Activated CD4-positive, alpha-beta T cell treated with anti-CD3 and anti-CD28 coated beads for 4 hours (primary cell): ENCODE measurements at regions not wholly inside any gene's neighbourhood (a gene's known extent, or its start where the extent isn't known, plus 50 kb on each side); places are given as distances from the start of the nearest gene placed in this dataset.
"Not testable (repeated sequence)": the region's sequence is repeated elsewhere in the genome, so short reads cannot be mapped to it uniquely, and the experiment has no call there.

Experiments
- DNase-seq, 2 donors: peaks; one replicate each; pipeline ENCODE4 v3.0.0-alpha.2; 2020

DNA sequence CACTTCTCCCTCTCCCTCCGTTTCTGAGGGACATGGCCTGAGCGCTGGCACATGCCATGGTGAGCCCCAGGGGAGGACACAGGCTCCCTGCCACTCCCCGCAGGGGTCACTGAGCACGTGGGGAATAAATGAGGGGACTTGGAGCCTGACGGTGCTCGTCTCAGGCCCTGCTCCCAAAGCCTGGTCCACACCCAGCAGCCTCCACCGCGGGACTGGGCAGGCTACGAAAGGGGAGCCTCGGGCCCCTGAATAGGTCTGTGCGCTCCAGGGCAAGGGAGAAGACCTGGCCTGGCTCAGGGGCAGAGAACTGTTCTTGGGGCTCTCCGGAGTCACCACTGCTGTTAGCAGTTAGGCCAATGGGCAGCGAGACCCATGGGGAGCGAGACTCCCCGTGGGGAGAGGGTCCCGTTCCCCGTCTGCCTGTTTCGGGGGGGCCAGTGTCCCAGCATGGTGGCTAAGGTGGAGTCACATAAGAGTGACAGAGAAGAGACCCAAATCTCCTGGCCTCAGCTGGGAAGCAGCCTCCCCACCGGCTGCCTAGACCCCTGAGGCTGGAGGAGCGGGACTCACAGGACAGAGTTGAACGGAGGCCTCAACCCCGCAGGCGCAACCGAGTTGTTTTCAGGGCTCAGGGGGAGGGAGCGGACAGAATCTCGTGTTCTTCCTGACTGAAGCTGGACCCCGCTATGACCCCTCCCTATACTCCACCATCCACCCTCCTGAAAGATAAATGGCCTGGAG lies 329.8 kb upstream of the SFSWAP start:
- no peak for DNase-seq

DNA sequence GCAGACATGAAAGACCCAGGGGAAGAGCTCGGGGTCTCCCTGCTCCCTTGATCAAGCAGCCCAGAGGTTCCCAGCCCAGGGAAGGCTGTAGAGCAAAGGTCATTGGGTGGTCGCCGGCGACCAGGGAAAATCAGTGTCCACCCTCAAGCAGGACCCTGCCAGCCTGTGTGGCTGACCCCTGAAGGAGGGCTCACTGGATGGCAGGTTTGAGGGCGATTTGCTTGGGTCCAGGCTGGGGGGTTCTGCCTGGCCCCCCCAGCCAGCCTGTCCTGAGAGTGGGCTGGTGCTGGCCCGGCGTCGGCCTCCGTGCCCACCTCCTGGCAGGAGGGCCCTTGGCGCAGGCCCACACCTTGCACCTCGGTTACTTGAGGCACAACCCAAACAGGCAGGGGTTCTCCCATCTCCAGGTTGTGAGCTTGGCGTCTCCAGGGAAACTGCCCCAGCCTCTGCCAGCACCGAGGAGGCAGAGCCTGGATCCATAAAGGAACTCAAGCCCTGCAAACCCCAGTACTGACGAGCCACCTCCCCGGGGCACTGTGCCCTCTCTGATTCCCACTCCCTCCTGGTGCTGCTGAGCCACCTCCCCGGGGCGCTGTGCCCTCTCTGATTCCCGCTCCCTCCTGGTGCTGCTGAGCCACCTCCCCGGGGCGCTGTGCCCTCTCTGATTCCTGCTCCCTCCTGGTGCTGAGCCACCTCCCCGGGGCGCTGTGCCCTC lies 329.0 kb upstream of the SFSWAP start:
- DNase-seq, result no peak

DNA sequence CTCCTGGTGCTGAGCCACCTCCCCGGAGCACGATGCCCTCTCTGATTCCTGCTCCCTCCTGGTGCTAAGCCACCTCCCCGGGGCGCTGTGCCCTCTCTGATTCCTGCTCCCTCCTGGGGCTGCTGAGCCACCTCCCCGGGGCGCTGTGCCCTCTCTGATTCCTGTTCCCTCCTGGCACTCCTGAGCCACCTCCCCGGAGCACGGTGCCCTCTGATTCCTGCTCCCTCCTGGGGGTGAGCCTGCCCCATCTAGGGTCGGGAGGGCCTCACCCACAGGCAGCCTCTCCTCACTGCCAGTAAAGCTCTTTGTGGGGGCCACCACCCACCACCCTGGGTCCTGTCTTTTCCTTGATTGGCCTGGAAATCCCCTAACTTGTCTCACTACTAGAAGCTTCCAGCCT lies 327.6 kb upstream of the SFSWAP start:
- no peak for DNase-seq

GRCh38 chr12:131383741-131384543 lies 326.9 kb upstream of the SFSWAP start:
- no peak for DNase-seq

GRCh38 chr12:131384544-131384855 lies 326.4 kb upstream of the SFSWAP start:
- DNase-seq, result no peak

- no peak for DNase-seq
Observed at GRCh38 chr12:131385313-131386166, 325.4 kb upstream of the SFSWAP start.

GRCh38 chr12:131386167-131386521 lies 324.7 kb upstream of the SFSWAP start:
- DNase-seq, result no peak

DNA sequence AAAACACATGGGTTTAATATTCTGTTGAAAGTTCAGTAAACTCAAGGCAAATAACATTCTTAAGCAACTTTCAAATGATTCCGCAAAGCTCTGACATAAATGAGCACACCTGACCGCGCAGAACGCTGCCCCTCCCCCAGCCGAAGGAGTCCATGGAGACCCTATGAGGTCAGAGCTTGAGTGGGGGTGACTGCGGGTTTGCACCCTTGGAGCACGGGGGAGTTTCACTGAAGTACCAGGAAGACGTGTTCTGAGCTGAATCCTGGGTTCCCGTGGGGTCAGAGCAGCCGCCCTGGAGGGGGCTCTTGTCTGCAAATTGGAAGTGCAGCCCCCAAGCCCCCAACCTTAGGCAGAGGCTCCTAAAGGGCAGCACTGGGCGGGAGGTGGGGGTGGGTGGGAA lies 324.1 kb upstream of the SFSWAP start:
- no peak for DNase-seq

DNA sequence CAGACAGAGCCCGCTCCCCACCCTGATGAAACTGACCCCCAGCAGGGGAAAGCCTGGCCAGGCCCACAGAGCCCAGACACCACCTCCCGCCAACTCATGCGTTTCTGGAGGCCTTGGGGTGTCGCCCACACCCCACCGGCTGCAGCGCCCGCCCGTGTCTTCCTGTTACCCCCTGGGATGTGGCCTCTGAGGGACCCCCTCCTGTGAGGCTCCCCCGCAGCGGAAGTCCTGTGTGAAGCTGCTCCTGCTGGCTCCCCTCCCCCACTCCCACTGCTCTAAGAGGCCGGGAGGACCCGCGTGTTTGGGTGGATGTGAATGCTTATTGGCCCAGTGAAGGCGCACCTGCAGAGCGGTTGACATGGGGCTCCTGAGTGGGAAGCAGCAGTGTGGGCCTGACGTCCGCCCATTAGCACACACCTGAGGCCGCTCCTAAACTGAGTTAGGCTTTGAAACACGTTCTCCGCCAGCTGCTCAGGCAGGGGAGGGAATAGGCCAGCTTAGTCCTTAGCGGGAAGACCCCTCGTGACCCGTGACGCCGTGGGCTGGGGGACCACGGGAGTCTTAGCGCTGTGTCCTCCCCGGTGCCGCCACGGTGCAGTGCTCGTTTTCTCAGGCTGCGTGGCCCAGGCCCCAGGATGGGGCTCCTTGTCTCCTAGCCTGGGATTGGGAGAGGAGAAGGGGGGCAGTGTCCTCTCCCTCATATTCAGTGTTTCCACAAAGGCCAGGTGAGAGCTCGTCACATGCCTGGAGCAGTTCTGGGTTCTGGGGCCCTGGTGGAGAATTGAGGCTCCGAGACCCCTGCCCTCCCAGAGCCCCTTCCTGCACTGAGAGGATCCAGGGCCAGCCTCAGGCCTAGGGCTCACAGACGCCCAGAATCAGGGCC lies 323.4 kb upstream of the SFSWAP start:
- no peak for DNase-seq

DNA sequence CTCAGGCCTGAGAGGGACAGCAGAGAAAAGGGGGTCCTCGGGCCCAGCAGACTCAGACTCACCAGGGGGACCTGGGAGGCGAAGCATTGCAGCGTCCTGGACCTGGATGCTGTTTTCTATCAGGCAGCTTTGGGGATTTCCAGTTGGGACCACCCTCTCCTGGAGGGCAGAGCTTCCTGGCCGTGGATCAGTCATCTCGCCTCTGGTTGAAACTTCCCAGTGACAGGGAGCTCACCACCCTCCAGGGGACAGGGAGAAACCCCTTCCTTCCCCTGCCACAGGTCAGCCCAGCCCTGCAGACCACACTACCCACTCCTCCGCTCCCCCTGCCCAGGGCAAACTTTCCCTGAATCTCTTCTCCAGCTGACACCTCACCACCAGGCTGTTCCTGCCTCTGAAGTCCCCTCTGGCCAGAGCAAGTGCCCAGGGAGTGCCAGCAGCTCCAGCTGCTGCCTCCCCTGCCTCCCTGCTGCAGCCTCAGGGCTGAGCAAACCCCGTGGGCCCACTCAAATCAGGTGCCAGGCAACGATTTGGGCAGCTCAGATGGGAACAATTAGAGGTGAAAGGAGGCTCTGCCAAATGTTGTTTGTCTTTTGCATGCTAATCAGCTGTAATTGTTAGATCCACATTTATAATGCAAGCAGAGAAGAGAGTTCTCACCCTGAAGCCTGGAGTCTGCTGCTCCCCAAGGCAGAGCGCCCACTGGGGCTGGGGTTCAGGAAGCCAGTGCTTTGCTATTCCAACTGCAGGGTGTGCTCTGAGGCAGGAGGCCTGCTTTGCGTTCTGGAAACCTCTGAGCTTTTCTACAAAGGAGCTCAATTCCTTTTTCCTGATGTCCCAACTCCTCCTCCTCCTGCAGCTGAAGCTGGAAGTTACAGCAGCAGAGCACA lies 322.5 kb upstream of the SFSWAP start:
- not testable (repeated sequence) for DNase-seq

GRCh38 chr12:131389054-131390013 lies 321.6 kb upstream of the SFSWAP start:
- DNase-seq, result no peak

DNA sequence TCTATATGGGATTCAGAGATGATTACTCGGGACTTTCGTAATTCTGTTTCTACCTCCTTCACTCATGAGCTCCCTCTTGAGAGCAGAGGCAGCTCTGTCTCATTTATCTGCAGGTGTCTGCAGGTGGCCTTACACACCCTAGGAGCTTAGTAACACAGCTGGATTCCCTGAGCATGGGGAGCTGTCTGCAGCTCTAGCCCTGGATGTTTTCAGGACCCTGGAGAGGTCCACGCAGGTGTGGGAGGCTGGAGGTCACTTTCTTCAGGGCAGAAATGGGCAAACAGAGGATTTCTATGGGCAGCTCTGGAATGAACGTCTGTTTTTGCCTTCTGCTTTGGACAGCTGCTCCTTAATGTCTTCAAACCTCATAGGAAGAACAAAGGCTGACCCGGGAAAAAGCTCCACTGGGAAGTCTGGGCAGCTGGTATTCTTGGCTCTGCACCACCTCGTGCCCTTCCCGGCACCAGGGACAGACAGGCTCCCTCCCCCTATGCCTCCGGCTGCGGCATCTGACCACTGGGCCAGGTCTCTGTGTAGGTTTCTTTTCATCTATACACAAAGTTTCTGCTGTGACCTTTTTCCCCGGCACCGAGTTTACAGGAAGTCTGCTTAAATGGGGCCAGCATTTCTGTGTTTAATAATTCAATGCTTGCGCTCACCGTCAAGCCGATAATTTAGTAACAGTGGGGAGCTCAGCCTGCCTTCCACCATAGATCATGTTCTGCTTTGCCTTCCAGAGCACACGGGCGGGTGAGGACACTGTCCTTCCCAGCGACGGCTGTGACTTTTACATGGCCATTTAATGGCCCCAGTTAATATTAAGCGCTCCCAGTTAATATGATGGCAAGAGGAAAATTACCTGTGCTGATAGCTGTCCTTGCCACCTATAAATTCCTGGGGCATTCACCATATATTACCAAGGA lies 320.2 kb upstream of the SFSWAP start:
- no peak for DNase-seq

- no peak for DNase-seq
Observed at GRCh38 chr12:131391399-131391798, 319.5 kb upstream of the SFSWAP start.

DNA sequence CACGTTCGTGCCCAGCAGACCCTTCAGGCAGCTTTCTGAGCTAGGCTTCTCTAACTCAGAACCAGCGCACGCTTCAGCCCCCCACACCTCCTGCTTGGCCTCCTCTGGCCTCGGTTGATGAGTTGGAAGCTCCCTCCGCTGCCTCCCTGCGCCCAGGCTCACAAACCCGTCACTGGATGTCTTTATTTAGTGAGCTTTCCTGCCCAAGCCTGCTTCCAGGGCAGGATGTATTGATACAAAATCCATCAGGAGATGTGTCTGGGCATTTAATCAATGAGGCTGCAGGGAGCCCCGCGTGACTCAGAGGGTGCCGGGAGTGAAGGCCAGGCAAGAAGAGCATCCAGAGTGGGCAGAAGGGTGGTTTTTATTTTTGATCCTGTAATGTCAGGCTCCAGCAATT lies 316.1 kb upstream of the SFSWAP start:
- DNase-seq, result not testable (repeated sequence)

GRCh38 chr12:131395209-131395684 lies 315.6 kb upstream of the SFSWAP start:
- not testable (repeated sequence) for DNase-seq

DNA sequence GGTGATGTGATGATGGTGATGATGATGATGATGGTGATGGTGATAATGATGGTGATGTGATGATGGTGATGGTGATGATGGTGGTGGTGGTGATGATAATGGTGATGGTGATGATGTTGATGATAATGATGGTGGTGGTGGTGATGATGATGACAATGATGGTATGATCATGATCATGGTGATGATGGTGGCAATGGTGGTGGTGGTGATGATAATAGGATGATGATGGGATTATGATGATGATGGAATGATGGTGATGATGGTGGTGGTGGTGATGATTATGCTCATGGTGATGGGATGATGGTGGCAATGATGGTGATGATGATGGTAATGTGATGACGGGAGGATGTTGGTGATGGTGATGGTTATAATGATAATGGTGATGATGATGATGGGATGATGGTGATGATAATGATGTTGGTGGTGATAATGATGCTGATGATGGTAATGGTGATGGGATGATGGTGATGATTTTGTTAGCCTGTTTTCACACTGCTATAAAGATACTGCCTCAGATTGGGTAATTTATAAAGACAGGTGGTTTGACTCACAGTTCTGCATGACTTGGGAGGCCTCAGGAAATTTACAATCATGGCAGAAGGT lies 314.8 kb upstream of the SFSWAP start:
- no peak for DNase-seq

DNA sequence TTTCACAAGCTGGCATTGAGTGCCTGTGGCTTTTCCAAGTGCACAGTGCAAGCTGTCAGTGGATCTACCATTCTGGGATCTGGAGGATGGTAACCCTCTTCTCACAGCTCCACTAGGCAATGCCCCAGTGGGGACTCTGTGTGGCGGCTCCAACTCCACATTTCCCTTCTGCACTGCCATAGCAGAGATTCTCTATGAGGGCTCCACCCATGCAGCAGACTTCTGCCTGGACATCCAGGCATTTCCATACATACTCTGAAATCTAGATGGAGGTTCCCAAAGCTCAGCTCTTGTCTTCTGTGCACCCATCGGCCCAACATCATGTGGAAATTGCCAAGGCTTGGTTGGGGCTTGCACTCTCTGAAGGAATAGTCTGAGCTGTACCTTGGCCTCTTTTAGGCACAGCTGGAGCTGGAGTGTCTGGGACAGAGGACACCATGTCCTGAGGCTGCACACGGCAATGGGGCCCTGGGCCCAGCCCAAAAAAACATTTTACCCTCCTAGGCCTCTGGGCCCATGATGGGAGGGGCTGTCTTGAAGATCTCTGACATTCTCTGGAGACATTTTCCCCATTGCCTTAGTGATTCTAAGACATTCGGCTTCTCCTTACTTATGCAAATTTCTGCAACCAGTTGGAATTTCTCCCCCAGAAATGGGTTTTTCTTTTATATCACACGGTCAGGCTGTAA lies 313.3 kb upstream of the SFSWAP start:
- DNase-seq, result no peak
